ENCODE measurements at regions not wholly inside any gene's neighbourhood (a gene's known extent, or its start where the extent isn't known, plus 50 kb on each side); places are given as distances from the start of the nearest gene placed in this dataset.

- H3K4me1 ChIP-seq: no peaks in the 10 kb centered on the region
- H3K27me3 ChIP-seq: no peaks in the 10 kb centered on the region
- TF ChIP-seq POLR2A (IDR thresholded peaks at IDR 0.05): no peak
- no peak for TF ChIP-seq EP300 (IDR thresholded peaks at IDR 0.05)
- no peak for TF ChIP-seq POLR2AphosphoS5 (IDR thresholded peaks at IDR 0.05)
- no peak for TF ChIP-seq CTCF (IDR thresholded peaks at IDR 0.05)
- no peak overlapping the region for H3K4me3 ChIP-seq
- H3K36me3 ChIP-seq: no peaks in the 10 kb centered on the region
- no peak overlapping the region for H3K27ac ChIP-seq
- ATAC-seq: no peak
- H3K9me3 ChIP-seq: no peaks in the 10 kb centered on the region
- 100% methylated on average over 1 of the region's 1 CpG; no CpG with 5 or more reads in 1 of the 2 donors for WGBS, 2 donors (ENCODE audit: low coverage in 1 of 2)
These were observed 994.7 kb upstream of the MIR17HG start for GRCh38 chr13:90352763-90353162.

GRCh38 chr13:90355162-90355751, 992.2 kb upstream of the MIR17HG start:
- Histone ChIP-seq H3K4me3 (no peak overlapping the region), H3K27ac (no peak overlapping the region), H3K36me3 (no peaks in the 10 kb centered on the region), H3K9me3 (no peaks in the 10 kb centered on the region), H3K27me3 (no peaks in the 10 kb centered on the region), H3K4me1 (no peaks in the 10 kb centered on the region)
- TF ChIP-seq EP300 (IDR thresholded peaks at IDR 0.05) (no peak), POLR2A (IDR thresholded peaks at IDR 0.05) (no peak), POLR2AphosphoS5 (IDR thresholded peaks at IDR 0.05) (no peak), CTCF (IDR thresholded peaks at IDR 0.05) (no peak)
- ATAC-seq: no peak
- WGBS, 2 donors (ENCODE audit: low coverage in 1 of 2): 67% methylated on average over 1 of the region's 1 CpG; no CpG with 5 or more reads in 1 of the 2 donors

- ATAC-seq: no peak
- H3K27ac ChIP-seq: no peak overlapping the region
- TF ChIP-seq POLR2AphosphoS5 (IDR thresholded peaks at IDR 0.05): no peak
- TF ChIP-seq POLR2A (IDR thresholded peaks at IDR 0.05): no peak
- TF ChIP-seq CTCF (IDR thresholded peaks at IDR 0.05): no peak
- TF ChIP-seq EP300 (IDR thresholded peaks at IDR 0.05): no peak
- 88 to 100% methylated on average over 1 of the region's 1 CpG for WGBS, 2 donors (ENCODE audit: low coverage in 1 of 2)
- no peaks in the 10 kb centered on the region for H3K27me3 ChIP-seq
- no peaks in the 10 kb centered on the region for H3K4me1 ChIP-seq
- H3K4me3 ChIP-seq: no peak overlapping the region
- H3K36me3 ChIP-seq: no peaks in the 10 kb centered on the region
- no peaks in the 10 kb centered on the region for H3K9me3 ChIP-seq
These were observed 986.7 kb upstream of the MIR17HG start for GRCh38 chr13:90360785-90361184.

GRCh38 chr13:90362707-90363106, 984.8 kb upstream of the MIR17HG start:
- TF ChIP-seq CTCF (IDR thresholded peaks at IDR 0.05): no peak
- TF ChIP-seq EP300 (IDR thresholded peaks at IDR 0.05): no peak
- TF ChIP-seq POLR2A (IDR thresholded peaks at IDR 0.05): no peak
- TF ChIP-seq POLR2AphosphoS5 (IDR thresholded peaks at IDR 0.05): no peak
- no peak overlapping the region for H3K4me3 ChIP-seq
- no peaks in the 10 kb centered on the region for H3K9me3 ChIP-seq
- ATAC-seq: no peak
- WGBS, 2 donors (ENCODE audit: low coverage in 1 of 2): 60 to 92% methylated on average over 1 of the region's 1 CpG
- no peaks in the 10 kb centered on the region for H3K4me1 ChIP-seq
- H3K27me3 ChIP-seq: no peaks in the 10 kb centered on the region
- H3K27ac ChIP-seq: no peak overlapping the region
- H3K36me3 ChIP-seq: no peaks in the 10 kb centered on the region

- Histone ChIP-seq H3K27ac (no peak overlapping the region), H3K36me3 (no peaks in the 10 kb centered on the region), H3K4me1 (no peaks in the 10 kb centered on the region), H3K27me3 (no peaks in the 10 kb centered on the region), H3K4me3 (no peak overlapping the region), H3K9me3 (no peaks in the 10 kb centered on the region)
- WGBS, 2 donors (ENCODE audit: low coverage in 1 of 2): 63 to 95% methylated on average over 1 of the region's 1 CpG
- no peak for ATAC-seq
- TF ChIP-seq EP300 (IDR thresholded peaks at IDR 0.05) (no peak), POLR2A (IDR thresholded peaks at IDR 0.05) (no peak), POLR2AphosphoS5 (IDR thresholded peaks at IDR 0.05) (no peak), CTCF (IDR thresholded peaks at IDR 0.05) (no peak)
These were observed 982.4 kb upstream of the MIR17HG start for GRCh38 chr13:90365130-90365529.

Measured in gastroesophageal sphincter (tissue), 4 donors.